GM18498 (cell line): ENCODE measurements at regions not wholly inside any gene's neighbourhood (a gene's known extent, or its start where the extent isn't known, plus 50 kb on each side); places are given as distances from the start of the nearest gene placed in this dataset.

ENCODE experiments used
- ATAC-seq: cut with Tn5 transposase; IDR thresholded peaks from one replicate; pipeline ENCODE4 v1.9.1; 2021; ENCODE audit warnings: mild to moderate bottlenecking, moderate library complexity; ENCODE audit not compliant: unreplicated experiment

- peak; percentile 68 for ATAC-seq
These were observed 239.9 kb upstream of the ZC3H12C start for GRCh38 chr11:109853156-109853776.

- ATAC-seq, result no peak
These were observed 238.5 kb upstream of the ZC3H12C start for GRCh38 chr11:109854731-109855130.

- no peak for ATAC-seq
These were observed 236.3 kb upstream of the ZC3H12C start for GRCh38 chr11:109856928-109857327.

GRCh38 chr11:109857637-109858036 lies 235.6 kb upstream of the ZC3H12C start:
- no peak for ATAC-seq

- ATAC-seq, result no peak
These were observed 235.0 kb upstream of the ZC3H12C start for GRCh38 chr11:109858152-109858551.

GRCh38 chr11:109859045-109859724 lies 234.0 kb upstream of the ZC3H12C start:
- ATAC-seq, result no peak

GRCh38 chr11:109862835-109863234 lies 230.4 kb upstream of the ZC3H12C start:
- ATAC-seq, result no peak

- peak; percentile 92 for ATAC-seq
These were observed 229.0 kb upstream of the ZC3H12C start for GRCh38 chr11:109864151-109864661.

GRCh38 chr11:109864834-109865547 lies 228.2 kb upstream of the ZC3H12C start:
- ATAC-seq, result peak; percentile 50

- no peak for ATAC-seq
These were observed 227.5 kb upstream of the ZC3H12C start for GRCh38 chr11:109865548-109866186.

GRCh38 chr11:109867784-109868183 lies 225.4 kb upstream of the ZC3H12C start:
- no peak for ATAC-seq

- no peak for ATAC-seq
These were observed 223.7 kb upstream of the ZC3H12C start for GRCh38 chr11:109869536-109869935.

GRCh38 chr11:109870297-109870696 lies 222.9 kb upstream of the ZC3H12C start:
- ATAC-seq, result no peak

GRCh38 chr11:109877043-109877442 lies 216.1 kb upstream of the ZC3H12C start:
- ATAC-seq, result no peak

- no peak for ATAC-seq
These were observed 208.7 kb upstream of the ZC3H12C start for GRCh38 chr11:109884501-109884900.

GRCh38 chr11:109885006-109885405 lies 208.2 kb upstream of the ZC3H12C start:
- no peak for ATAC-seq

- ATAC-seq, result no peak
These were observed 200.8 kb upstream of the ZC3H12C start for GRCh38 chr11:109892321-109892794.

- no peak for ATAC-seq
These were observed 198.9 kb upstream of the ZC3H12C start for GRCh38 chr11:109894242-109894641.

GRCh38 chr11:109898592-109898991 lies 194.6 kb upstream of the ZC3H12C start:
- ATAC-seq, result no peak

GRCh38 chr11:109902764-109903433 lies 190.3 kb upstream of the ZC3H12C start:
- no peak for ATAC-seq

GRCh38 chr11:109911488-109911887 lies 181.7 kb upstream of the ZC3H12C start:
- no peak for ATAC-seq
